Loucy (cell line): ENCODE measurements at regions not wholly inside any gene's neighbourhood (a gene's known extent, or its start where the extent isn't known, plus 50 kb on each side); places are given as distances from the start of the nearest gene placed in this dataset.

Experiments
- EZH2phosphoT487 ChIP-seq: fragments of 200-600 bp; IDR thresholded peaks from 2 replicates; pipeline ENCODE4 v1.6.1; 2018; ENCODE audit warnings: antibody characterized with exemption, mild to moderate bottlenecking, moderate library complexity, borderline replicate concordance
- TF ChIP-seq, protein P1 (sequence below): fragments of 200-600 bp; sonication (generic); conservative IDR thresholded peaks from 2 replicates; pipeline ENCODE4 v1.5.1; 2014; ENCODE audit warnings: mild to moderate bottlenecking, antibody characterized with exemption, low read length

DNA sequence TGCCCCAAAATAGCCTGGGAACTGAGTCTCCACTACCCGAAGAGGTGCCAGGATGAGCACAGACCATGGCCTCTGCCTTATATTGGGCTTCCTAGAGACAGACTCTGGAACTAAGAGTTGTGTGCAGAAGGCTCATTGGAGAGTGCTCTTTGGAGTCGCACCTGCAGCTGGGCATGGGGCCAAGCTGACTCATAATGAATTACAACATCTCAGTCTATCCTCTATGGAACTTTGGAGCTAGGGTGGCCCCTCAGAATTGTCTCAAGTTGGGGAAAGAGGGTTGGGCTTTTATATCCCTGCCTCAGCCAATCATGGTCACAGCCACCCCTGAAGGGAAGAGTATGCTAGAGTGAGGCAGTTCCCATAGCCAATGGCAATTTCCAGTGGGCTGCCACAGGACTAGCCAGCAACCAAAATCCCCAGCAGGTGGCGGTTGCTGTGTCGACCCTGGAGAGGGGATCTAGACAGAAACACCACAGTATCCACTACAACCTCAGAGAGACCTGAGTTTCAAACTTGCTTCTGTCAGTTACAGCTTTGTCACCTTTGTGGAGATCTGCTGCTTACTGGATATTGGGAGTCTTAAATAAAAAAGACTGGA, 93.8 kb downstream of the DMRTA2 start:
- TF ChIP-seq, protein P1, sequence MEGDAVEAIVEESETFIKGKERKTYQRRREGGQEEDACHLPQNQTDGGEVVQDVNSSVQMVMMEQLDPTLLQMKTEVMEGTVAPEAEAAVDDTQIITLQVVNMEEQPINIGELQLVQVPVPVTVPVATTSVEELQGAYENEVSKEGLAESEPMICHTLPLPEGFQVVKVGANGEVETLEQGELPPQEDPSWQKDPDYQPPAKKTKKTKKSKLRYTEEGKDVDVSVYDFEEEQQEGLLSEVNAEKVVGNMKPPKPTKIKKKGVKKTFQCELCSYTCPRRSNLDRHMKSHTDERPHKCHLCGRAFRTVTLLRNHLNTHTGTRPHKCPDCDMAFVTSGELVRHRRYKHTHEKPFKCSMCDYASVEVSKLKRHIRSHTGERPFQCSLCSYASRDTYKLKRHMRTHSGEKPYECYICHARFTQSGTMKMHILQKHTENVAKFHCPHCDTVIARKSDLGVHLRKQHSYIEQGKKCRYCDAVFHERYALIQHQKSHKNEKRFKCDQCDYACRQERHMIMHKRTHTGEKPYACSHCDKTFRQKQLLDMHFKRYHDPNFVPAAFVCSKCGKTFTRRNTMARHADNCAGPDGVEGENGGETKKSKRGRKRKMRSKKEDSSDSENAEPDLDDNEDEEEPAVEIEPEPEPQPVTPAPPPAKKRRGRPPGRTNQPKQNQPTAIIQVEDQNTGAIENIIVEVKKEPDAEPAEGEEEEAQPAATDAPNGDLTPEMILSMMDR = no peak; the same call in 1 of the 2 replicates
- TF ChIP-seq EZH2phosphoT487 = no peak
